ENCODE measurements at regions not wholly inside any gene's neighbourhood (a gene's known extent, or its start where the extent isn't known, plus 50 kb on each side); places are given as distances from the start of the nearest gene placed in this dataset.

- no peak overlapping the region for H2AFZ ChIP-seq (ENCODE audit: low read depth)
- no peaks in the 10 kb centered on the region for H3K79me2 ChIP-seq (ENCODE audit: insufficient read depth)
- H4K20me1 ChIP-seq (ENCODE audit: insufficient read depth): no peaks in the 10 kb centered on the region
- no peaks in the 10 kb centered on the region for H3K27me3 ChIP-seq (ENCODE audit: insufficient read depth)
- CTCF ChIA-PET: interaction anchor here (2.0 kb wide), 1 partner anchor 16 kb away, joined by 4 read pairs; no protein-coding TSS in a partner anchor
- 13% methylated on average over 5 of the region's 5 CpGs for WGBS (ENCODE audit: low lambda C conversion rate)
- no peaks in the 10 kb centered on the region for H3K9me2 ChIP-seq
- no peak overlapping the region for H3K4me3 ChIP-seq (ENCODE audit: low read depth in 2 of 2, low read length in 1 of 2)
- H3K36me3 ChIP-seq (replicated peaks in 1 of 2; ENCODE audit: control insufficient read depth in 1 of 2, insufficient read depth in 2 of 2, low read length in 1 of 2): no peaks in the 10 kb centered on the region
- H3K9ac ChIP-seq: no peak overlapping the region
- H3K27ac ChIP-seq (ENCODE audit: low read depth in 2 of 2, low read length in 1 of 2): no peak overlapping the region
- no peak for TF ChIP-seq PBX3 (IDR thresholded peaks at IDR 0.05)
- no peak for TF ChIP-seq USF2 (IDR thresholded peaks at IDR 0.05; ENCODE audit: borderline replicate concordance, low read depth, low read length)
- TF ChIP-seq POLR2AphosphoS5 (IDR thresholded peaks at IDR 0.05; ENCODE audit: low read depth, low read length): no peak
- no peak for TF ChIP-seq GABPA (IDR thresholded peaks at IDR 0.05; ENCODE audit: low read depth)
- no peak for TF ChIP-seq MEF2A (IDR thresholded peaks at IDR 0.05; ENCODE audit: borderline replicate concordance, low read depth)
- no peak for TF ChIP-seq IRF3 (IDR thresholded peaks at IDR 0.05; ENCODE audit: low read depth, low read length)
- TF ChIP-seq CTCF (IDR thresholded peaks at IDR 0.05): no peak
- TF ChIP-seq CHD2 (IDR thresholded peaks at IDR 0.05; ENCODE audit: low read length, partially characterized antibody): no peak
- TF ChIP-seq SIN3A (IDR thresholded peaks at IDR 0.05; ENCODE audit: borderline replicate concordance, low read depth, low read length): no peak
- no peak for TF ChIP-seq ELF1 (IDR thresholded peaks at IDR 0.05)
- TF ChIP-seq SMC3 (IDR thresholded peaks at IDR 0.05; ENCODE audit: low read depth, low read length): no peak
- no peaks in the 10 kb centered on the region for H3F3A ChIP-seq (replicated peaks; ENCODE audit: insufficient read depth)
- no peaks in the 10 kb centered on the region for H3K9me3 ChIP-seq
- no peak overlapping the region for H3K4me2 ChIP-seq
- no peaks in the 10 kb centered on the region for H3K4me1 ChIP-seq (ENCODE audit: control insufficient read depth in 1 of 2, insufficient read depth in 2 of 2, low read depth in 1 of 2, low read length in 1 of 2)
- DNase-seq: no peak
- POLR2A ChIA-PET: no interaction called here
Measured at GRCh38 chr3:10568549-10568948, 63.2 kb upstream of the ATP2B2 start.
